Mesothelial cell of epicardium (in vitro differentiated cells): ENCODE measurements at regions not wholly inside any gene's neighbourhood (a gene's known extent, or its start where the extent isn't known, plus 50 kb on each side); places are given as distances from the start of the nearest gene placed in this dataset.

ENCODE experiments used
- DNase-seq, 2 experiments: peaks; one replicate each; pipeline ENCODE4 v3.0.0; 2021; ENCODE audit warnings: low spot score in 2 of 2; ENCODE audit not compliant: unreplicated experiment in 2 of 2
- H3K27ac Mint-ChIP-seq: 2 replicates; pipeline ENCODE4 v1.8.0; 2021; ENCODE audit warnings: mixed read lengths
- H3K27me3 Mint-ChIP-seq: 2 replicates; pipeline ENCODE4 v1.8.0; 2021; ENCODE audit warnings: low read depth, mixed read lengths
- H3K36me3 Mint-ChIP-seq: 2 replicates; pipeline ENCODE4 v1.8.0; 2021; ENCODE audit warnings: mixed read lengths
- H3K4me1 Mint-ChIP-seq: 2 replicates; pipeline ENCODE4 v1.8.0; 2021; ENCODE audit warnings: mixed read lengths
- H3K4me3 Mint-ChIP-seq: 2 replicates; pipeline ENCODE4 v1.8.0; 2021; ENCODE audit warnings: mild to moderate bottlenecking, moderate library complexity, mixed read lengths
- H3K9me3 Mint-ChIP-seq: 2 replicates; pipeline ENCODE4 v1.8.0; 2021; ENCODE audit warnings: mixed read lengths
- TF ChIP-seq, protein P1 (sequence below): fragments of 200-600 bp; sonication (generic); IDR thresholded peaks from one replicate; pipeline ENCODE4 v1.5.0; 2021; ENCODE audit warnings: antibody characterized with exemption; ENCODE audit not compliant: unreplicated experiment

DNA sequence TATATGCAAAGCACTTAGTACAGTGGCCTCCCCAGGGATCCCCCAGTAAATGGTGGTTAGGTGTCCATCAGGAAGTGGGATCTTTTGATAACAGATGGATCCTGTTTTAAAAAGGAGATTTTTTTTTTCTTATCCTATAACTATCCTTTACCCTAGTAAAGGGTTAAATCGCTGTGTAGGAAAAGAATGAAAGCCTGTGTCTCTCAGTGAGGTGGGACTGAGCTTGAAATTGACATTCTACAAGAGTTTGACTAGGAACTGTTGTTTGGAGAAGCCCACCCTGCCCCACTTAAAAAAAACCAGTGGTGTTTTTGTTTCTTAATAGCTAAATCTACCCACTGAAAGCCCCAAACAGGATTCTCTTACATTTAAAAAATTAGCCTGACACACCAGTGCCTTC is 112.2 kb upstream of the EGLN3 start:
- peak overlapping the region; percentile 66 for H3K27ac Mint-ChIP-seq
- TF ChIP-seq, protein P1, sequence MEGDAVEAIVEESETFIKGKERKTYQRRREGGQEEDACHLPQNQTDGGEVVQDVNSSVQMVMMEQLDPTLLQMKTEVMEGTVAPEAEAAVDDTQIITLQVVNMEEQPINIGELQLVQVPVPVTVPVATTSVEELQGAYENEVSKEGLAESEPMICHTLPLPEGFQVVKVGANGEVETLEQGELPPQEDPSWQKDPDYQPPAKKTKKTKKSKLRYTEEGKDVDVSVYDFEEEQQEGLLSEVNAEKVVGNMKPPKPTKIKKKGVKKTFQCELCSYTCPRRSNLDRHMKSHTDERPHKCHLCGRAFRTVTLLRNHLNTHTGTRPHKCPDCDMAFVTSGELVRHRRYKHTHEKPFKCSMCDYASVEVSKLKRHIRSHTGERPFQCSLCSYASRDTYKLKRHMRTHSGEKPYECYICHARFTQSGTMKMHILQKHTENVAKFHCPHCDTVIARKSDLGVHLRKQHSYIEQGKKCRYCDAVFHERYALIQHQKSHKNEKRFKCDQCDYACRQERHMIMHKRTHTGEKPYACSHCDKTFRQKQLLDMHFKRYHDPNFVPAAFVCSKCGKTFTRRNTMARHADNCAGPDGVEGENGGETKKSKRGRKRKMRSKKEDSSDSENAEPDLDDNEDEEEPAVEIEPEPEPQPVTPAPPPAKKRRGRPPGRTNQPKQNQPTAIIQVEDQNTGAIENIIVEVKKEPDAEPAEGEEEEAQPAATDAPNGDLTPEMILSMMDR: no peak

DNA sequence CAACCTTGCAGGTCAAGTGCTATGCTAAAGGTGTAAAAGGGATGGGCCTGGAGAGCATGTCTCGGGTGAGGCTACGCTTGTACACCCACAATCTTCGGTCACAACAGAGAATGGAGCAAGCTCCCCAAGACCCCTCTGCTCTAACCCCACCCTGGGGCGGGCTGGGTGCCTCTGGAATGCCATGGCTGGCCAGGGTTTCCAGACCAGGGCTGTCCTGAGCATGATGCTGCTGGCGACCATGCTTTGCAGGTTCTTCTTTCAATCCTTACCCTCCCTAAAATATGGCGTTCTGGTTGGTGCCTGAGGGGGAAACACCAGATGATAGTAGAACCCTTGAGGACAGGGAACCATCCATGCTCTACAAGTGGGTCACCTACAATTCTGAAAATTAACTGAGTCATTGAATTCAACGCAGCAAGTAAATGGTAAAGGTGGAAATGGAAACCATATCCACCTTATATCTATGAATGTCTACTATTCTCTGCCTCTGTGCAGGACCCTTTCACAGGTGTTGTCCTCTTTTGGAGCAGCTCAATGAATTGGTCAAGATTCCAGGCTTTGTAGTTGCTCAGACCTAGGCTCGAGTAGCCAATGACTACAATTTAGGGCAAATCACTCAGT is 111.6 kb upstream of the EGLN3 start:
- no peaks in the 10 kb centered on the region for H3K27me3 Mint-ChIP-seq
- peaks cover 22% of the 10 kb centered on the region for H3K4me1 Mint-ChIP-seq
- no peak overlapping the region for H3K4me3 Mint-ChIP-seq
- DNase-seq: no peak
- H3K27ac Mint-ChIP-seq: no peak overlapping the region
- TF ChIP-seq, protein P1: no peak
- peaks cover 1% of the 10 kb centered on the region for H3K9me3 Mint-ChIP-seq
- no peaks in the 10 kb centered on the region for H3K36me3 Mint-ChIP-seq

More for the DNA sequence above, 112.2 kb upstream of the EGLN3 start:
- Mint-ChIP-seq H3K27me3 (no peaks in the 10 kb centered on the region), H3K4me3 (no peak overlapping the region), H3K36me3 (no peaks in the 10 kb centered on the region), H3K4me1 (peaks cover 22% of the 10 kb centered on the region), H3K9me3 (peaks cover 3% of the 10 kb centered on the region)
- DNase-seq: no peak

DNA sequence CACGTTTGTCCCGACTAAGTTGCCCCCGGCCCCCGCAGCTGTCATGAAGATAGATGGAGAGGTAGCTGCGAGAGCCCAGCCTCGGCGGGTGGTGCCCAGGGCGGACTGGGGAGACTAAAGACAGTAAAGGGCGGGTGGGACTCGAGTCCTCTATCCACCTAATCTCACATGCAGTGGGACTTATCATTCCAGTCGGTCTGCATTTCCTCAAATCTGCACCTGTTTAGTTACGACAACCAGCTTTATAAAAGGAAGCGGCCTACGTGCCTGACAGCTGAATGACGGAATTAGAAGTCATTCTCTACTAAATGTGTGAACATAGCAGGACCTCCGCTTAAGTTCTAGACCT is 109.8 kb upstream of the EGLN3 start:
- Mint-ChIP-seq H3K4me3 (peak overlapping the region; percentile 86), H3K27me3 (no peaks in the 10 kb centered on the region), H3K4me1 (peaks cover 22% of the 10 kb centered on the region), H3K9me3 (no peaks in the 10 kb centered on the region), H3K27ac (peak overlapping the region; percentile 97), H3K36me3 (no peaks in the 10 kb centered on the region)
- peak in 1 of 2 experiments; percentile 22 for DNase-seq
- TF ChIP-seq, protein P1: no peak

DNA sequence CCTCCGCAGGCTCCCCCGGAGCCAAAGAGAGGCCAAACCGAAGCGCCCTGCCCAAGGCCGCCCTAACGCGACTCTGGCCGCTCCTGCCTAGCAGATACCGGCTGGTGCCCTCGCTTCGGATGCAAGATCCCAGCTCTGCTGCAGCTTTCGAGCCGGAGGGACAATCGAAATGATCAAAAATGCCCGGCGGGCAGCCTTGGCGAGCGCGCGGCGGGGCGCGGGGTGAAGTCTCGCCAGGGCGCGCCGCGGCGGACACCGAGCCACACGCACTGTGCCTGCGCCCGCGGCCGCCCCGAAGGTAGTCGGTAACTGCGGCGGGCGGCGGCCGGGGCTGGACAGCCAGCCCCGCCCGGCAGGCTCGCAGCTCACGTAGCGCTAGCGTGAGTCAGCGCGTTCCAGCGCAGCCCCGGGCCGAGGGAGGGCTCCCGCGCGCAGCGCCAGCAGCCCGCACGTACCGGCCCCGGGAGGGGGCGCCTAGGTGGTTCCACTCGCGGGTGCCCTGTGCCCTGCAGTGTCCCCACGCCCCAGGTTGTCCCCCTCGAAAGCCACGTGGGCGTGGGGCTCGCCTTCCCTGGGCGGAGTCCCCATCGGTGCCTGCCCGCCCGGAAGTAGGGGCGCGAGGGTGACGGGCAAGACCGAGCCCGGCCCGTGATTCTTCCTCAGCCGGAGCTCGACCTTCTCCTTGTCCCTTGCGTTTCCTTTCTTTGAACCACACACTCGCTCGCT is 109.2 kb upstream of the EGLN3 start:
- no peaks in the 10 kb centered on the region for H3K36me3 Mint-ChIP-seq
- H3K27me3 Mint-ChIP-seq: no peaks in the 10 kb centered on the region
- peak overlapping the region; percentile 86 for H3K4me3 Mint-ChIP-seq
- no peaks in the 10 kb centered on the region for H3K9me3 Mint-ChIP-seq
- peaks cover 27% of the 10 kb centered on the region for H3K4me1 Mint-ChIP-seq
- DNase-seq: peak; percentile 65 to 80
- H3K27ac Mint-ChIP-seq: peak overlapping the region; percentile 97
- TF ChIP-seq, protein P1: no peak

DNA sequence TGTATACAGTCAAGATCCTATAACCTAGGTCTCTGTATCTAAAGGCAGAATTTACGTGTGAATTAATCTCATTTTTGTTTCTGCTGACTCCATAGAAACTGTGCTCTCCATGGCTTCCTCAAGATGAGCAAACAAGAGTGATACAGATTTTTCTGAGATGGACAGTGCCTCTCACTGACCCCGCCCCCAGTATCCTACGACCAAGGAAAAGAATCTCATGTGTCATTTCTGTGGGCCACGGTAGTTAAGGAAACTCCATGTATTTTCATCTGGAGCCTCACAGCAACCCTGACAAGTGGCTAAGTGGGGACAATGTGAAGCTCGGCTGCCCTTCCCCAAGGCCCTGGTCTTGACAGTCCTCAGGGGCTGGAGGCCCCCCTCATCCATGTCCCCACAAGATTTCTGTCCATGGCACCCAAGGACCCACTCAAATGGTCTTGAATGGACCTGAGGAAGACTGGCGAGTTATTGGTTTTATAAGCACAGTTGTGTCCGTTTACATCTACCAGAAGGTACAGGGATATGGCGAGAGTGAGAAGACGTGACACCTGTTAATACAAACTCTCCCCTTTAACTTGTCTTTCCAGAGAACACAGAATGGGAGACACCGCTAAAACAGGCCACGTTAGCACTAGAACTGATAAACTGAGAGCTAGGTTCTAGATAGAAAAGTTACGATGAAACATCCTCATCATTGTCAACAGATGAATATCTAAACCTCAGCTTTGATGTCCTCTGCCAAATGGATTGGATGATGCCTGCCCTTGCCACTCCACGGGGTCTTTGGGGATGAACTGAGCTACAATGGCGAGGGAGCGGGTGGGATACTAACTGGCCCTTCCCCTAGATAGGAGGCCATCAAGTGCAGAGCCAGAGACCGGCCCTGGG is 108.4 kb upstream of the EGLN3 start:
- peaks cover 28% of the 10 kb centered on the region for H3K4me1 Mint-ChIP-seq
- TF ChIP-seq, protein P1: no peak
- peak overlapping the region; percentile 50 for H3K27ac Mint-ChIP-seq

More for the DNA sequence above, 108.4 kb upstream of the EGLN3 start:
- no peaks in the 10 kb centered on the region for H3K36me3 Mint-ChIP-seq
- H3K27me3 Mint-ChIP-seq: no peaks in the 10 kb centered on the region
- peak overlapping the region; percentile 66 for H3K4me3 Mint-ChIP-seq
- no peaks in the 10 kb centered on the region for H3K9me3 Mint-ChIP-seq
- no peak for DNase-seq
